GM18517 (cell line): ENCODE measurements at regions not wholly inside any gene's neighbourhood (a gene's known extent, or its start where the extent isn't known, plus 50 kb on each side); places are given as distances from the start of the nearest gene placed in this dataset.
"Not testable (repeated sequence)": the region's sequence is repeated elsewhere in the genome, so short reads cannot be mapped to it uniquely, and the experiment has no call there.

Source experiments
- ATAC-seq: cut with Tn5 transposase; IDR thresholded peaks from one replicate; pipeline ENCODE4 v1.9.1; 2021; ENCODE audit warnings: mild to moderate bottlenecking, moderate library complexity; ENCODE audit not compliant: unreplicated experiment

GRCh38 chr2:219831957-219832356 is 204.5 kb downstream of the SLC4A3 start:
- no peak for ATAC-seq

DNA sequence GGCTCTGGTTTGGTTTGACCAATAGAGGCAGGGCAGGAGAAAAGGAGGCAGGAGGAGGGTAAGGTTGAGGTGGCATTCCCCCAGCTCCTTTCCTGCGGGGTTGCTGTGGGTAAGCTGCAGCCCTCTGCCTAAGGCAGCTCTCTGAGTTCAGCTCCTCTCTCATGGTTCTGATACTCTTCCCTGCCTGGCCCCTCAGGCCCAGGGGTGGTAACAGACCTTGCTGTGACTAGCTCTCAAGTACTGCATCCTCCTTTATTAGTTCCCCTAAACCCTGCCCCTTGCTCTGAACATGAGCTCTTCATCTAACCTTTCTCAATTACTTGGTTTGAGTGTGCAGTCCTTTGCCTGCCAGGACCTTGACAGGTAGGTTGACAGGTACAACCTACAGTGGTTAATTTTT is 205.5 kb downstream of the SLC4A3 start:
- no peak for ATAC-seq

GRCh38 chr2:219835493-219835892 is 208.1 kb downstream of the SLC4A3 start:
- ATAC-seq = no peak

DNA sequence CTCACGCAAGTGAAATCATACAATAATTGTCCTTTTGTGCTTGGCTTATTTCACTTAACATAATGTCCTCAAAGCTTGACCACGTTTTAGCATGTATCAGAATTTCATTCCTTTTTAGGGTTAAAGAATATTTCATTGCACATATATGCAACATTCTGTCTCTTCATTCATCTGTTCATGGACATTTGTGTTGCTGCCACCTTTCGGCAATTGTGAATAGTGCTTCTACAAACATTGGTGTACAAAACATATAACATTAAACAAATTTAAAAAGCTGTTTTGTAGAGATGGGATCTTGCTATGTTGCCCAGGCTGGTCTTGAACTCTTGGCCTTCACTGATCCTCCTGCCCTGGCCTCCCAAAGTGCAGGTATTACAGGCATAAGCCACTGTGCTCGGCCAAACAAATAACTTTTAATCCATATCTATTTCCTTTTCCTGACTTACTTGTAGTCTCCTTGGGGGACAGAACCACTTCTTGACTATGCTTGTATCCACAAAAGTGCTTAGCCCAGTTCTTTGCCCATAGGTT is 209.3 kb downstream of the SLC4A3 start:
- no peak for ATAC-seq

- ATAC-seq = peak; percentile 95
Observed at GRCh38 chr2:219844401-219845091, 217.1 kb downstream of the SLC4A3 start.

DNA sequence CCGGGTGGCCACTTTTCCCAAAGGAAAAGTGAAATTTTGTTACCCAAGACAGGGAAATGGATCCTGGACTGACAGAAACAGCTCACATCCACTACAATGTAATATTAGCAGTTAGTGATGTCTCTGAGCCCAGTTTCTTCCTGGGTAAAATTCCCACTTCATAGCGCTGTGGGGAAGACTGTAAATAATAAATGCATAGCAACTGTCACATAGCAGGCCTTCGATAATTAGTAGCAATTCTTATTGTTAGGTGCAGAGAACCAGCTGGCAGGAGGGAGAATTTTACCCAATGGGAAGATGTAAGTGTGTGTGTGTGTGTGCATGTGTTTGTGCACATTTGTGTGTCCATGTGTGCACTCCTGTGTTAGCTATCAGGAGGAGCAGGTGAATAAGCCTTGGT is 221.5 kb downstream of the SLC4A3 start:
- no peak for ATAC-seq

- ATAC-seq = no peak
Observed at GRCh38 chr2:219851169-219851568, 223.7 kb downstream of the SLC4A3 start.

- ATAC-seq = no peak
Observed at GRCh38 chr2:219851801-219852481, 224.5 kb downstream of the SLC4A3 start.

DNA sequence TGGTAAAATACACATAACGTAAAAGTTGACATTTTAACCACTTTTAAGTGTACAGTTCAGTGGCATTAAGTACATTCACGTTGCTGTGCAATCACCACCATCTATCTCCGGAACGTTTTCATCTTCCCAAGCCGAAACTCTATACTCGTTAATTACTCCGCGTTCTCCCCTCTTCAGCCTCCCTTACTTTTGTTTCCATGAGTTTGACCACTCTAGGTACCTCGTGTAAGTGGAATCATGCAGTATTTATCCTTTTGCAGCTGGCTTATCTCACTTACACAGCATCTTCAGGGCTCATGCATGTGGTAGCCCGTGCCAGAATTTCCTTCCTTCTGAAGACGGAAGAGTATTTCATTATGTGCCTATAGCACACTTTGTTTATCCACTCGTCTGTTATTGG is 225.2 kb downstream of the SLC4A3 start:
- no peak for ATAC-seq

DNA sequence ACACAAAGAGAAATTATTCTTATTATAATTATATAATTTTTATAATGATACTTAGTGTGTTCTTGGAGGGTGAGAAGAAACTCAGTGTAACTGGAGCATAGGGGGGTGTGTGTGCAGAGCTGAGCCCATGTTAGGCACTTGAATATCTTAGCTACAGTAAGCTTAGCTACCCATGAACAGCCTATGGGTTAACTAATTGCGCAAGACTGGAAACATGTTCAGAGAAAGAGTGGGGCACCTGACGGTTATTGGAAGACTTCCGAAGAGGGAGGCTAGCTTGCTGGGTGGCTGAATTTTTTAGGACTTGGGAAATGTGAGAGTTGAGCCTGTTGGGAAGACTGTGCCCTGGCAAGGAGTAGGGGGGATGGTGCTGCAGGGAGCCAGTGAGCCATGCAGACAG is 229.2 kb downstream of the SLC4A3 start:
- ATAC-seq = no peak

- no peak for ATAC-seq
Observed at GRCh38 chr2:219857751-219858150, 230.3 kb downstream of the SLC4A3 start.

- ATAC-seq = no peak
Observed at GRCh38 chr2:219861307-219861706, 233.9 kb downstream of the SLC4A3 start.

DNA sequence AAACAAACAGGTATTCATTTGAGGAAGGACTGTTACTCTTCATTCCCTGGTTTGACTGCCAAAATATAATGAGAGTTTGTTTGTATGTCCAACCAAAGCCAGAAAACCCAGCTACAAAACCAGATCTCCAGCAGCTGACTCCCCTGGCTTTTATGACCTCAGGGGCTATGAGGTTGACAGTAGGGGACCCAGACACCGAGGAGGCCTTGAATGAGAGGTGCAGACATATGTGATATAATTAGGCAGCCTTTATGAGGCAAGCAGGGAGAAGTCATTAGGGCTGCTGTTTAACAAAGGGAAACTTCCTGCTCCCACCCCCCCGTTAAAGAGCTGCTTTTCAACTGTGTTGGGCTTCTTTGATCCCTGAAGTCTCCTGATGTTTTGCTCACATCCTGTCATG is 236.7 kb downstream of the SLC4A3 start:
- no peak for ATAC-seq

DNA sequence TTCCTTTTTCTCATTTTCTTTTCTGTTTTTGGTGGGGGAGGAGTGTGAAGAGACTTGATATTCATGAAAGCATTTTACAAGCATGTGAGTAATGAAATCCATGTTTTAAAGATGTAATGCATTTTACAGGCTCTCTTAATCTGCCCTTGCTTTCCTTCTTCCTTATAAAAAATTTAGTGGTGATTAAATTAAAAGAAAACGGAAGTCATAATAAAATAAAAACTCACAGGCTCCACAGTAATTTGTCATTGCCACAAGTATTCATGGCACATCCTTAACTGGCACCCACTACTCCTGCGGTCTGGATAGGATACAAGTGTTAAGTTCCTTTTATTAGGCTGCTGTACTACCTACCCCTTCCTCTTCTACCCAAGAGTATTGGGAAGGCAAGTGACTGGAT is 241.2 kb downstream of the SLC4A3 start:
- no peak for ATAC-seq

DNA sequence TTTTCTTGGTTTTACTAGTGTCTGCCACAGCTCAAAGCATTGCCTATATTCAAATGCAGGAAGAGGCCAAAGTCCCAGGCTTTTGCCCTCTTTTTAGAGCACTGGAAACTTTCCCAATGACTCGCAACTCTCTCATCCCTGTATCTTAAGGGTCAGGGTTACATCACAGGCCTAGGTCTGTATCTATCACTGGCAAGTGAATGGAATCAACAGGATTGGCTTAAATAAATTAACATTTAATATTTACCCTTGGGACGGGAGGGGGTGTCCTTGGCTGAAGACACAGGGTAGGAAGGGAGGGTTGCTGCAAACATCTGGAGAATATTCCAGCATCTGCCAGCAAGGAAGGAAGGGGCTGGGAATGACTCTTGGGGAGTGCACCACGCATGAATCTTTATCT is 242.6 kb downstream of the SLC4A3 start:
- ATAC-seq = no peak

DNA sequence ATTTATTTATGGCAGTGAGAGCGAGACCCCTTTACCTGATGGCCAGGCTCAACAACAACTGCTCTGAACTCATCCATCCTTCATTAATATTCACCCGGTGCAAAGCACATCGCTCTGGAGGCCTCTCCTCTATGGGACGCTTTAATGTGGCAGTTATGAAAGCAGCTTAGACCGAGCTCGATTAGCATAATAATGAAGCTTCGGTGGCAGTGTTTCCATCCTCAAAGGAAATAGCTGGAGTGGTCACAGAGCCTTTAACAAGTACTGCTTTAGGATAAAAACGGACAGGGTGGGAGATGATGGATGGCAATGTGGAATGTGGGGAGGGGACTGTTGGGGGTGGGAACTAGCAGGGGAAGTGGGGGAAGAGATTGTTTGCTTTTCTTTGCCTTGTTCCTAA is 243.9 kb downstream of the SLC4A3 start:
- no peak for ATAC-seq

- no peak for ATAC-seq
Observed at GRCh38 chr2:219875036-219875435, 247.6 kb downstream of the SLC4A3 start.

DNA sequence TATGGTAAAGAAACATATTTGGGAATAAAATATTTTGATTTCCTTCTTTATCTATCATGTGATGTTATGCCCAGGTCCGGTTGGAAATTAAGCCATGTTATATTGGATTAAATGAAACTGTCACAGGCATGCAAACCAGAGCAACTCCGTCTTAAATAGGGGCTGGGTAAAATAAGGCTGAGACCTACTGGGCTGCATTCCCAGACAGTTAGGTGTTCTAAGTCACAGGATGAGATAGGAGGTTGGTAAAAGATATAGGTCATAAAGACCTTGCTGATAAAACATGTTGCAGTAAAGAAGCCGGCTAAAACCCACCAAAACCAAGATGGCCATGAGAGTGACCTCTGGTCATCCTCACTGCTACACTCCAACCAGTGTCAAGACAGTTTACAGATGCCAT is 248.6 kb downstream of the SLC4A3 start:
- not testable (repeated sequence) for ATAC-seq

- ATAC-seq = no peak
Observed at GRCh38 chr2:219876931-219877330, 249.5 kb downstream of the SLC4A3 start.

DNA sequence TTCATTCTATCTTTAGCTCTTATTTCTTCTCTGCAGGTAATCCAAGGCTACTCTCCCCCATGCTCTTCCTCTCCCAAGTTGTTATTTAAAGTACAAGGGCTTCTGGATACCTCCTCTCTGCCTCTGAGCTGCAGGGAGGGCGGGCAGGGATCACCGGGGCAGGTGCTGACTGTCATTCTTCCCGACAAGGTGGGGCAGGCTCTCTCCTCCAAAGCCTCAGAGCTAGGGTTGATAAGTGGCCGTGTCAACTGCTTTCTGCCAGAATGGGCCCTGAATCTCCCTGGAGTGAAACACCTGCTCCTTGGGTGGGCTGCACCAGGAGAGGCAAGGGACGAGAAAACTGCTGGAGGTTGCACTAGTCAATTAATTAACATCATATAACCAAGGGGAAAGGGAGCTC is 250.3 kb downstream of the SLC4A3 start:
- no peak for ATAC-seq

DNA sequence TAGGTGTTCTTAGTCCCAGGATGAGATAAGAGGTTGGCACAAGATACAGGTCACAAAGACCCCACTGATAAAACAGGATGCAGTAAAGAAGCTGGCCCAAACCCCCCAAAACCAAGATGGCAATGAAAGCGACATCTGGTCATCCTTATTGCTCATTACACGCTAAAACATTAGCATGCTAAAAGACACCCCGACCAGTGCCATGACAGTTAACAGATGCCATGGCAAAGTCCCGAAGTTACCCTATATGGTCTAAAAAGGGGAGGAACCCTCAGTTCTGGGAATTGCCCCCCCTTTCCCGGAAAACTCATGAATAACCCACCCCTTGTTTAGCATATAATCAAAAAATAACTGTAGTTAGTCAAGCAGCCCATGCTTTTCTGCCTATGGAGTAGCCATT is 251.1 kb downstream of the SLC4A3 start:
- no peak for ATAC-seq

- ATAC-seq = no peak
Observed at GRCh38 chr2:219881851-219882250, 254.4 kb downstream of the SLC4A3 start.
